ENCODE measurements at regions not wholly inside any gene's neighbourhood (a gene's known extent, or its start where the extent isn't known, plus 50 kb on each side); places are given as distances from the start of the nearest gene placed in this dataset.

GRCh38 chr2:898319-898718, 52.3 kb upstream of the SNTG2 start:
- DNase-seq = no peak

DNA sequence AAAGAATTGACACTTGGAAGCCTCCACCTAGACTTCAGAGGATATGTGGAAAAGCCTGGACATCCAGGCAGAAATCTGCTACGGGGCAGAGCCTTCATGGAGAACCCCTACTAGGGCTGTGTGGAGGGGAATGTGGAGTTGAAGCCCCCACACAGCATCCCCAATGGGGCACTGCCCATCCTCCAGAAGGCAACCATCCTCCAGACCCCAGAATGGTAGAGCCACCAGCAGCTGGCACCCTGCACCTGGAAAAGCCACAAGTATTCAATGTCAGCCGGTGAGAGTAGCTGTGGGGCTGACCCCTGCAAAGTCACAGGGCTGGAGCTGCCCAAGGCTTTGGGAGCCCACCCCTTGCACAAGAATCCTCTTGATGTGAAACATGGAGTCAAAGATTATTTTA, 53.6 kb upstream of the SNTG2 start:
- no peak for DNase-seq

GRCh38 chr2:893311-893710, 57.3 kb upstream of the SNTG2 start:
- no peak for DNase-seq

DNA sequence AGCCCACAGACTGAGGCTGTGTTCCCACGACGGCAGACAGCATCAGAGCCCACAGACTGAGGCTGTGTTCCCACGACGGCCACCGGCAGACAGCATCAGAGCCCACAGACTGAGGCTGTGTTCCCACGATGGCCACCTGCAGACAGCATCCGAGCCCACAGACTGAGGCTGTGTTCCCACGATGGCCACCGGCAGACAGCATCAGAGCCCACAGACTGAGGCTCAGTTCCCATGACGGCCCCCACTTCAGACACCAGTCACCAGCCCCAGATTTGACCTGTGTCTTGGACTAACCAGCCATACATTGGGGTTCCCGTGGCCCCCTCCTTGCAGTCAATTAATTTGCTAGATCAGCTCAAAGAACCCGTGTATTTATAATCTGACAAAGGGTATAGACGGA, 57.8 kb upstream of the SNTG2 start:
- no peak for DNase-seq

GRCh38 chr2:892401-892800, 58.2 kb upstream of the SNTG2 start:
- DNase-seq = no peak

GRCh38 chr2:891734-892133, 58.9 kb upstream of the SNTG2 start:
- no peak for DNase-seq

DNA sequence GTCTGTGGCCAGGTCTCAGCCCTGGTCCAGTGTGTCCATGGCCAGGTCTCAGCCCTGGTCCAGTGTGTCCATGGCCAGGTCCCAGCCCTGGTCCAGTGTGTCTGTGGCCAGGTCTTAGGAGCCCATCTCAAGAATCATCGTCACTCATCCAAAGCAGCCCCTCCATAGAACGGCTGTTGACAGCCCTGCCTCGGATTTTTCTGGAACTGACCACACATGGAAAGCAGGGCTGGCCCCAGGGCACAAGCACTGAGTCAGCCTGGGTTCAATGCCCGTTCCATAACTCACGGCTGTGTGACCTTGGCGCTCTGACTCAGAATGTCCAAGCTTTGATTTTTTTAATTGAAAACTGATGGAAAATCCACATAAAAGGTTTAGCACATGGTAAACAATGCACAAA, 59.9 kb upstream of the SNTG2 start:
- DNase-seq = no peak

DNA sequence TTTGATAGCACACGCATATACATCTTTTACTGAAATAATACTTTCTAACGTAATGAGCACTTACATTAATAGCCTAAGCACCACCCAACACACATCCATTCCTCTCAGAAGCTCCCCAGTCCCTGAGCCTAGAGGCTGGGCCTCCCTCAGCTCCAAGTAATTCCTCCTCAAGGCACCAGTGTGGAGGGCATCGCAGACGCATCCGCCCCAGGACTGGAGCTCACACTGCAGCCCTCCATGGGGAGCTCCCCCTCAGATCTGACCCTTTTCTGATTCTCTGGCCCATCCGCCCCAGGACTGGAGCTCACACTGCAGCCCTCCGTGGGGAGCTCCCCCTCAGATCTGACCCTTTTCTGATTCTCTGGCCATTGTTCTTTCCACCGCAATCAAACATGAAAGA, 60.4 kb upstream of the SNTG2 start:
- no peak for DNase-seq

DNA sequence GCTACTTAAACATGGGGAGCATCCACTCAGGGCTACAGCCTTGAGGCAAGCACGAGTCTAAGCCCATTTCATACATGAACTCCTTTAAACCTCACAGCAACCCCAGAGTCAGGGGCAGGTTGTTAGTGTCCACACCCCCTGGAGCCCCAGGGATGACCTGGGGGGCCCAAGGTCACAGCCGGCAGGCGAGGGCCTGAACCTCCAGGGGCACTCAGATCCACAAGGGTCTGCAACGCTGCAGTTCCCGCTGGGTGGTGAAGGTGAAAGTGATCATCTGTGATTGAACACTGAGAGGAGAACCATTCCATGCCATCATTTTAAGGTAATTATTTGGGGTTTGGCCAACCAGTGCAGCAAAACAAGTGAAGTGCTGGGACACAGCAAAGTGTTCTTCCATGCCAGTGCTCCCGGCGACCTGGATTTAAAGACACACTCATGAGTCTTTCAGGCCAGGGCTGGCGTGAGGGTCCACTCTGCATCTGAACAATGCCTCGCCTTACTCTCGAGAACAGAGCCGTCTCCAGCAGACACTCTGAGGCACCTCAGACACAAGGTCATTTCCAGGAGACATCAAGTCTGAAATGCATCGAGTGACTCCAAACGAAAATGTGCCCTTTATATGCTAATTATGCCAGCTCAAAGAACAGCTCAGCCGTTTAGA, 61.6 kb upstream of the SNTG2 start:
- no peak for DNase-seq

GRCh38 chr2:888211-888801, 62.3 kb upstream of the SNTG2 start:
- DNase-seq = no peak

DNA sequence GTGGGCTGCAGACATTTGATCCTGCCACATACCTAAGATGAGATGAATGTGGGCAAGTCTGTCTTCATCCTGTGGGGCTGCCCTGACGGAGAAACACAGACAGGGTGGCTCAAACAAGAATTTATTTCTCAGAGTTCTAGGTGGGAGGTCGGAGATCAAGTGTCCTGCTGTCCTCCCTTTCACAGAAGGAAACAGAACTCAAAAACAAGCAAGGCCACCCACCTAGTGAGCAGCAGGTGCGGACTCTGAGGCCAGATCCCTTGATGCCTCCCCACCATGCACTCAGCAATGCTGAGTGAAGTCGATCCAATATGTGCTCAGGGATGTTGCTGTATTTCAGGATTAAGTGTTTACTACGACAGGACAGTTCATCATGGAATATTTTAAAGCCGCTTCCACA, 63.0 kb upstream of the SNTG2 start:
- no peak for DNase-seq

DNA sequence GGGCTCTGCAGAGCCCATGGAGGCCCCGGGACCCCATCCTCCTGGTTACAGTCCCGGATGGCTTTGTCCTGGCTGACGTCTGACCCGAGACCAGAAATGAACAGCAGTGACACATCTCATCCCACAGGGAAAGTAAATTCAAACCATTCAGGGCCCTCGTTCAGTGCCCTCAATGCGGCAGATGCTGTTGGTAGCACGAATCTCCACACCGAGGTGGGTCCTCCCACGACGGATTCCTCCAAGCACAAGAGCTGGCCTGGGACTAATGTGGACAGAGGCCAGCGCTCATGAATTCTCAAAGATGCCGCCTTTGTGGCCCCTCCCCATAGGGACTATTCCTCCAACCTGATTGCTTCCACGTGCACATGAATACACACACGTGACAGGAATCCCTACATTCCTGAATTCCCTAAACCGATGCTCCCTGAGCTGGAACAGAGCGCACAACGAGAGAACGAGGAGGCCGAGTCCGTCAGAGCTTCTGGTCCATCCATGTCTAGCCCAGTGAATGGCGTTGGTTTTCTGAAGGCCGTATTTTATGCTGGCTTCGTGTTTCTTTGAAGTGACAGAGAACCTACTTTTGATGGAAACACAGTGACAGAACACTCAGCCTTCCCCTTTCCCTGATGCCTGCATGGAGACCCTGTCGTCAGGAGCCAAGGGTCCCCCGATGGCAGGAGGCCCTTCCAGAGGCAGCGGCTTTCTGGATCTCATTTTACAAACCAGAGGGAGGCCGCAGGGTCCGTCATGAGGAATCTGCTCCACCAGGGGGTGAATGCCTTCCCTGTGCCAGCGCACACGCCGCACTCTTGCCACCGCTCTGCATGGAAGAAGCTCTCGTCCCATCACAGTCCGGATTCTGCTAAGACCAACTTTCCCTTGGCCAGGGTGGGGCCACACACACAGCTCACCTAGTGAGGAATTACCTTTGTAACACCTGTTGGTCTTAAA, 64.3 kb upstream of the SNTG2 start:
- DNase-seq = no peak

GRCh38 chr2:885230-886071, 65.2 kb upstream of the SNTG2 start:
- no peak for DNase-seq

- no peak for DNase-seq
Observed at GRCh38 chr2:883803-884748, 66.6 kb upstream of the SNTG2 start.

DNA sequence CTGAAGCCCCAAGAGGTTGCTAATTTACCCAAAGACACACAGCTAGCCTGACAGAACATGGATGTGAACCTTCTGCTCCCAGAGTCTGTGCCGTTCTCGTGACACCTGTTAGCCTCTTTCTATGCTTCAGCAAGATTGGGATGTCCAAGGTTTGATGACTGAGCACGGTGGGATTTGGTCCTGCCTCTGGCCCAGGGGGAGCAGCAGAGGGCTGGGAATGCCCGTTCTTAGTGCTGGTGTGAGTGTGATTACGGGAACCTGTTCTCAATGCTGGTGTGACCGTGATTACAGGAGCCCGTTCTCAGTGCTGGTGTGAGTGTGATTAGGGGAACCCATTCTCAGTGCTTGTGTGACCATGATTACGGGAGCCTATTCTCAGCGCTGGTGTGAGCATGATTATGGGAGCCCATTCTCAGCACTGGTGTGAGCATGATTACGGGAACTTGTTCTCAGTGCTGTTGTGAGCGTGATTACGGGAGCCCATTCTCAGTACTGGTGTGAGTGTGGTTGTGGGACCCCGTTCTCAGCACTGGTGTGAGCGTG, 67.3 kb upstream of the SNTG2 start:
- no peak for DNase-seq

GRCh38 chr2:881204-881918, 69.3 kb upstream of the SNTG2 start:
- DNase-seq = no peak

- no peak for DNase-seq
Observed at GRCh38 chr2:880201-880970, 70.3 kb upstream of the SNTG2 start.

DNA sequence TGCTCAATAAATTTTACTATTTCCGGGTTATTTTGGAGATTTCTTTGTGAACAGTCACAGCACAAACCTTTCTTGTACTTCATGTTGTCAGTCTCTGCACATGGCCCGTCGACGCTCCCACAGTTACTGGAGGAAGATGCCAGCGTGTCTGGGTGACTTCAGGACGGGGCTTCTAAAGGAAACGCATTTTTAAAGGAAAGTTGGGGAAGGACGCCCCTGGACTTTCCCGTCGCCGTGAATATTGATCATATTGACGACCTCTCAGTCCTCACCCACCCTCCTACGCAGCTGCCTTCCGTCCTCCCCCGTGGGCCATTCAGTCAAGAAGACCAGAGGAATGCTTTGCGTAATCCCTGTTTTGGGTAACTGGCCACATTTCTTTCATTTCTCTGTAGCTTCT, 71.1 kb upstream of the SNTG2 start:
- no peak for DNase-seq

DNA sequence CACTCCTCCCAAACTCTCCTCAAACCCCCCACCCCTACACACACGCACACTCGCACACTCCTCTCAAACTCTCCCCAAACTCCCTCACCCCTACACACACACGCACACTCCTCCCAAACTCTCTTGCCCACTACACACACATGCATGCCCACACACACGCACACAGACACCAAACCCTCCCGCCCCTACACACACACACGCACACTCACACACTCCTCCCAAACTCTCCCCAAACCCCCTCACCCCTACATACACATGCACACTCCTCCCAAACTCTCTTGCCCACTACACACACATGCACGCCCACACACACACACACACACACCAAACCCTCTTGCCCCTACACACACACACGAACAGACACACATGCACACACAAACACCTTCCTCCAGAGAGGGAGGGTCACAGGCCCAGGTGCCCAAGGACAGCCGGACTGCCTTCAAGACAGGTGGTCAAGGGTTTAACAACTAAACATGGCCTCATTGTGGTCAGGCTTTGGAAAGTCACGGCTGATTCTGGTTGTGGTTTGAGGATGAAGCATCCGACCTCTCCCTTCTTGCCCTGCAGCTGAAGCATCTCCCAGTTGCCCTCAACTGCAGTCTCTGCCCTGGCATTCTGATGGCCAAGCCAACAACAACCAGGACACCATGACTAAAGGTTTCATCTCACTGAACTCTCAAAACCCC, 72.3 kb upstream of the SNTG2 start:
- DNase-seq = no peak
